Body of pancreas (tissue), 1 donor: ENCODE measurements at regions not wholly inside any gene's neighbourhood (a gene's known extent, or its start where the extent isn't known, plus 50 kb on each side); places are given as distances from the start of the nearest gene placed in this dataset. TPM values are rescaled to one million over a fixed set of nuclear protein-coding genes. Genes with fewer than 3 reads are reported as not detected.

Experiments
- small RNA-seq: library from RNA; depleted of rRNA; stranded (forward); fragments of <200 nt; gene quantifications from one replicate; pipeline ENCODE3, GENCODE V24; 2016

Small RNA genes lying in the stretch of these regions (small RNA-seq; reads per million reads assigned to genes)
- not detected for gene RF00003
